Liver (tissue), 3 donors: ENCODE measurements at regions not wholly inside any gene's neighbourhood (a gene's known extent, or its start where the extent isn't known, plus 50 kb on each side); places are given as distances from the start of the nearest gene placed in this dataset.

Source experiments
- JUND ChIP-seq, 2 donors: IDR thresholded peaks; 2 replicates each; pipeline ENCODE4 v1.6.1; 2016; ENCODE audit warnings: antibody characterized with exemption in 2 of 2
- MAX ChIP-seq: IDR thresholded peaks from 2 replicates; pipeline ENCODE4 v1.6.1; 2016; ENCODE audit warnings: antibody characterized with exemption
- RAD21 ChIP-seq, 2 donors: IDR thresholded peaks; 2 replicates each; pipeline ENCODE4 v1.6.1; 2016; ENCODE audit warnings: antibody characterized with exemption in 2 of 2, mild to moderate bottlenecking in 2 of 2
- SP1 ChIP-seq: IDR thresholded peaks from 2 replicates; pipeline ENCODE4 v1.6.1; 2018; ENCODE audit warnings: antibody characterized with exemption, mild to moderate bottlenecking
- TAF1 ChIP-seq: conservative IDR thresholded peaks from 2 replicates; pipeline ENCODE4 v1.6.1; 2016; ENCODE audit warnings: antibody characterized with exemption, mild to moderate bottlenecking
- YY1 ChIP-seq: IDR thresholded peaks from 2 replicates; pipeline ENCODE4 v1.6.1; 2016; ENCODE audit warnings: antibody characterized with exemption, mild to moderate bottlenecking
- TF ChIP-seq, protein P1 (sequence below): fragments of 150-350 bp; IDR thresholded peaks from 2 replicates; pipeline ENCODE4 v1.5.1; 2017; ENCODE audit warnings: improper control_type of control experiment, low read depth, low read length; ENCODE audit not compliant: missing input control
- TF ChIP-seq, protein P2 (sequence below): IDR thresholded peaks from 2 replicates; pipeline ENCODE4 v1.6.1; 2016; ENCODE audit warnings: antibody characterized with exemption, mild to moderate bottlenecking
- TF ChIP-seq, protein P3 (sequence below): IDR thresholded peaks from 2 replicates; pipeline ENCODE4 v1.6.1; 2016; ENCODE audit warnings: antibody characterized with exemption
- donor health status: healthy.
- donor health status: healthy.

DNA sequence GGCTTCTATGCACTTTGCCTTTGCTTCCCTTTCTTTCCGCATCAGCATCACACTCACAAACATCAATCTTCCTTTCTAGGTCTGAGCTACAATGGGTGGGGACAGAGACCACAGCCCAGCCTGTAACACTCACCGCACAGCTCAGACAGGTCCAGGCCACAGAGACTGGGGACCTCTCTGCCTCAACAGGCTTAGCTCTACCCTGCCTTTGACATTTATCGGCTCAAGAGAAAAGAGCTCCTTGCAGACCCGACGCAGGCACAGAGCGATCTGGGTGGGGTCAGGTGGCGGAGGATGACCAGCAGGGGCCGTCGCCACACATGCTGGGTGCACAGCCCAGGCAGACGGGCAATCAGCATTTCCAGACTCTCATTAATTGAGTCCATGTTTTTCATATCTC is 837.3 kb downstream of the TBC1D22A start:
- TF ChIP-seq, protein P1, sequence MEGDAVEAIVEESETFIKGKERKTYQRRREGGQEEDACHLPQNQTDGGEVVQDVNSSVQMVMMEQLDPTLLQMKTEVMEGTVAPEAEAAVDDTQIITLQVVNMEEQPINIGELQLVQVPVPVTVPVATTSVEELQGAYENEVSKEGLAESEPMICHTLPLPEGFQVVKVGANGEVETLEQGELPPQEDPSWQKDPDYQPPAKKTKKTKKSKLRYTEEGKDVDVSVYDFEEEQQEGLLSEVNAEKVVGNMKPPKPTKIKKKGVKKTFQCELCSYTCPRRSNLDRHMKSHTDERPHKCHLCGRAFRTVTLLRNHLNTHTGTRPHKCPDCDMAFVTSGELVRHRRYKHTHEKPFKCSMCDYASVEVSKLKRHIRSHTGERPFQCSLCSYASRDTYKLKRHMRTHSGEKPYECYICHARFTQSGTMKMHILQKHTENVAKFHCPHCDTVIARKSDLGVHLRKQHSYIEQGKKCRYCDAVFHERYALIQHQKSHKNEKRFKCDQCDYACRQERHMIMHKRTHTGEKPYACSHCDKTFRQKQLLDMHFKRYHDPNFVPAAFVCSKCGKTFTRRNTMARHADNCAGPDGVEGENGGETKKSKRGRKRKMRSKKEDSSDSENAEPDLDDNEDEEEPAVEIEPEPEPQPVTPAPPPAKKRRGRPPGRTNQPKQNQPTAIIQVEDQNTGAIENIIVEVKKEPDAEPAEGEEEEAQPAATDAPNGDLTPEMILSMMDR = no peak
- TF ChIP-seq JUND (IDR thresholded peaks at IDR 0.05) (no peak), TAF1 (no peak), RAD21 (IDR thresholded peaks at IDR 0.05) (no peak), SP1 (no peak), YY1 (no peak), MAX (no peak)
- TF ChIP-seq, protein P2, sequence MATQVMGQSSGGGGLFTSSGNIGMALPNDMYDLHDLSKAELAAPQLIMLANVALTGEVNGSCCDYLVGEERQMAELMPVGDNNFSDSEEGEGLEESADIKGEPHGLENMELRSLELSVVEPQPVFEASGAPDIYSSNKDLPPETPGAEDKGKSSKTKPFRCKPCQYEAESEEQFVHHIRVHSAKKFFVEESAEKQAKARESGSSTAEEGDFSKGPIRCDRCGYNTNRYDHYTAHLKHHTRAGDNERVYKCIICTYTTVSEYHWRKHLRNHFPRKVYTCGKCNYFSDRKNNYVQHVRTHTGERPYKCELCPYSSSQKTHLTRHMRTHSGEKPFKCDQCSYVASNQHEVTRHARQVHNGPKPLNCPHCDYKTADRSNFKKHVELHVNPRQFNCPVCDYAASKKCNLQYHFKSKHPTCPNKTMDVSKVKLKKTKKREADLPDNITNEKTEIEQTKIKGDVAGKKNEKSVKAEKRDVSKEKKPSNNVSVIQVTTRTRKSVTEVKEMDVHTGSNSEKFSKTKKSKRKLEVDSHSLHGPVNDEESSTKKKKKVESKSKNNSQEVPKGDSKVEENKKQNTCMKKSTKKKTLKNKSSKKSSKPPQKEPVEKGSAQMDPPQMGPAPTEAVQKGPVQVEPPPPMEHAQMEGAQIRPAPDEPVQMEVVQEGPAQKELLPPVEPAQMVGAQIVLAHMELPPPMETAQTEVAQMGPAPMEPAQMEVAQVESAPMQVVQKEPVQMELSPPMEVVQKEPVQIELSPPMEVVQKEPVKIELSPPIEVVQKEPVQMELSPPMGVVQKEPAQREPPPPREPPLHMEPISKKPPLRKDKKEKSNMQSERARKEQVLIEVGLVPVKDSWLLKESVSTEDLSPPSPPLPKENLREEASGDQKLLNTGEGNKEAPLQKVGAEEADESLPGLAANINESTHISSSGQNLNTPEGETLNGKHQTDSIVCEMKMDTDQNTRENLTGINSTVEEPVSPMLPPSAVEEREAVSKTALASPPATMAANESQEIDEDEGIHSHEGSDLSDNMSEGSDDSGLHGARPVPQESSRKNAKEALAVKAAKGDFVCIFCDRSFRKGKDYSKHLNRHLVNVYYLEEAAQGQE = no peak
- TF ChIP-seq, protein P3, sequence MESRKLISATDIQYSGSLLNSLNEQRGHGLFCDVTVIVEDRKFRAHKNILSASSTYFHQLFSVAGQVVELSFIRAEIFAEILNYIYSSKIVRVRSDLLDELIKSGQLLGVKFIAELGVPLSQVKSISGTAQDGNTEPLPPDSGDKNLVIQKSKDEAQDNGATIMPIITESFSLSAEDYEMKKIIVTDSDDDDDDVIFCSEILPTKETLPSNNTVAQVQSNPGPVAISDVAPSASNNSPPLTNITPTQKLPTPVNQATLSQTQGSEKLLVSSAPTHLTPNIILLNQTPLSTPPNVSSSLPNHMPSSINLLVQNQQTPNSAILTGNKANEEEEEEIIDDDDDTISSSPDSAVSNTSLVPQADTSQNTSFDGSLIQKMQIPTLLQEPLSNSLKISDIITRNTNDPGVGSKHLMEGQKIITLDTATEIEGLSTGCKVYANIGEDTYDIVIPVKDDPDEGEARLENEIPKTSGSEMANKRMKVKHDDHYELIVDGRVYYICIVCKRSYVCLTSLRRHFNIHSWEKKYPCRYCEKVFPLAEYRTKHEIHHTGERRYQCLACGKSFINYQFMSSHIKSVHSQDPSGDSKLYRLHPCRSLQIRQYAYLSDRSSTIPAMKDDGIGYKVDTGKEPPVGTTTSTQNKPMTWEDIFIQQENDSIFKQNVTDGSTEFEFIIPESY = no peak
